Rectal smooth muscle tissue (tissue), 1 donor: ENCODE measurements at regions not wholly inside any gene's neighbourhood (a gene's known extent, or its start where the extent isn't known, plus 50 kb on each side); places are given as distances from the start of the nearest gene placed in this dataset.
"Not testable (repeated sequence)": the region's sequence is repeated elsewhere in the genome, so short reads cannot be mapped to it uniquely, and the experiment has no call there.

Source experiments
- H3K27ac ChIP-seq: one replicate; pipeline ENCODE4 v1.7.0; 2013; ENCODE audit warnings: low read depth, low read length, inconsistent platforms
- H3K27me3 ChIP-seq: one replicate; pipeline ENCODE4 v1.7.0; 2013; ENCODE audit warnings: low read length; ENCODE audit not compliant: control insufficient read depth, insufficient read depth
- H3K36me3 ChIP-seq: one replicate; pipeline ENCODE4 v1.7.0; 2013; ENCODE audit warnings: low read length; ENCODE audit not compliant: control insufficient read depth, insufficient read depth
- H3K4me1 ChIP-seq: one replicate; pipeline ENCODE4 v1.7.0; 2013; ENCODE audit warnings: low read length; ENCODE audit not compliant: control insufficient read depth, insufficient read depth
- H3K4me3 ChIP-seq: one replicate; pipeline ENCODE4 v1.7.0; 2013; ENCODE audit warnings: low read length
- H3K9ac ChIP-seq: one replicate; pipeline ENCODE4 v1.7.0; 2013; ENCODE audit warnings: low read length

- Histone ChIP-seq H3K9ac (no peak overlapping the region), H3K4me1 (no peaks in the 10 kb centered on the region), H3K36me3 (no peaks in the 10 kb centered on the region), H3K4me3 (no peak overlapping the region), H3K27me3 (no peaks in the 10 kb centered on the region), H3K27ac (no peak overlapping the region)
Measured at GRCh38 chr4:188428935-188429334, 289.7 kb downstream of the TRIML1 start.

GRCh38 chr4:188429965-188430364, 290.7 kb downstream of the TRIML1 start:
- H3K9ac ChIP-seq: no peak overlapping the region
- H3K36me3 ChIP-seq: no peaks in the 10 kb centered on the region
- H3K4me1 ChIP-seq: no peaks in the 10 kb centered on the region
- no peaks in the 10 kb centered on the region for H3K27me3 ChIP-seq
- no peak overlapping the region for H3K4me3 ChIP-seq
- no peak overlapping the region for H3K27ac ChIP-seq

DNA sequence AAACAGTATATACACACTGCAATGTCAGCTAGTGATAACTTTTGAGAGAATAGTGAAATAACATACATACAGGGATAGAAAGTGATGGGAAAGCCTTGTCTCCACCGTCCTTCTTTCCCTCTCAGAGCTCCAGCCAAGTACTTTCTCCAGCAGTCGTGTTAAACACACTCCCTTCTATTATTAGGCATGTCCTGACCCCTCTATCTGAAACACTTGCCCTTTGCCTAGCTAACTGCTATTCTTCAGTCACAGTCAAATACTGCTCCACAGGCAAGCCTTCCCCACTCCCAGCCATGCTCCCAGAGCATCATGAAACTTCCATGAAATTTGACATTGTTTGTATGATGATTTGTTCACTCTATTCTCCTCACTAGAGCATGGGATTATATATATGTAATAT, 291.1 kb downstream of the TRIML1 start:
- H3K36me3 ChIP-seq: no peaks in the 10 kb centered on the region

GRCh38 chr4:188432328-188432727, 293.1 kb downstream of the TRIML1 start:
- Histone ChIP-seq H3K27me3 (no peaks in the 10 kb centered on the region), H3K36me3 (no peaks in the 10 kb centered on the region), H3K4me3 (no peak overlapping the region), H3K4me1 (no peaks in the 10 kb centered on the region), H3K27ac (no peak overlapping the region), H3K9ac (no peak overlapping the region)

More for the DNA sequence above, 291.1 kb downstream of the TRIML1 start:
- no peaks in the 10 kb centered on the region for H3K4me1 ChIP-seq
- no peak overlapping the region for H3K9ac ChIP-seq
- H3K27me3 ChIP-seq: no peaks in the 10 kb centered on the region
- no peak overlapping the region for H3K27ac ChIP-seq
- H3K4me3 ChIP-seq: no peak overlapping the region

GRCh38 chr4:188433741-188434315, 294.6 kb downstream of the TRIML1 start:
- Histone ChIP-seq H3K27me3 (no peaks in the 10 kb centered on the region), H3K36me3 (no peaks in the 10 kb centered on the region), H3K27ac (no peak overlapping the region), H3K4me1 (no peaks in the 10 kb centered on the region), H3K9ac (no peak overlapping the region), H3K4me3 (no peak overlapping the region)

GRCh38 chr4:188434643-188435042, 295.4 kb downstream of the TRIML1 start:
- Histone ChIP-seq H3K27ac (no peak overlapping the region), H3K27me3 (no peaks in the 10 kb centered on the region), H3K36me3 (no peaks in the 10 kb centered on the region), H3K4me3 (no peak overlapping the region), H3K4me1 (no peaks in the 10 kb centered on the region), H3K9ac (no peak overlapping the region)

DNA sequence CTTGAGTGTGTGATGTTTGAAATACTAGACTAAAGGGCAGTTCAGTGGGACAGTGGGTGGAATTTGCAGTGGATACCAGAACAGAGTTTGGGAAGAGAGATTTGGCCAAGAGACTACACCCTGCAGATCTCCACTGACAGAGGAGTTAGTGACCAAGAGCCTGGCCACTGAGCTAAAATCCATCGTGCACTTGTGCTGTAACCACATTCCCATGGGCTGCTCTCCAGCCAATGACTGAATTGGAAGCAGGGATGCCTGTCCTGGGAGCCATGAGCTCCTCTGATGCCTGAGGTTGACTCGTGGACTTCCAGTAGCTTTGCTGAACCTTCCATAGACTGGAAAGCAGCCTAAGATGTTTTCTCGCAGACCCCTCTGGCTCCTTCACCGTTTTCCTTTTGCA, 296.1 kb downstream of the TRIML1 start:
- H3K4me3 ChIP-seq: no peak overlapping the region
- no peak overlapping the region for H3K27ac ChIP-seq
- no peaks in the 10 kb centered on the region for H3K27me3 ChIP-seq
- no peak overlapping the region for H3K9ac ChIP-seq
- H3K36me3 ChIP-seq: no peaks in the 10 kb centered on the region
- no peaks in the 10 kb centered on the region for H3K4me1 ChIP-seq

GRCh38 chr4:188437535-188437934, 298.3 kb downstream of the TRIML1 start:
- Histone ChIP-seq H3K27ac (no peak overlapping the region), H3K36me3 (no peaks in the 10 kb centered on the region), H3K4me1 (no peaks in the 10 kb centered on the region), H3K27me3 (no peaks in the 10 kb centered on the region), H3K4me3 (no peak overlapping the region), H3K9ac (no peak overlapping the region)

- H3K27me3 ChIP-seq, H3K36me3 ChIP-seq, H3K27ac ChIP-seq: not testable (repeated sequence)
Measured at GRCh38 chr4:188438391-188438824, 299.2 kb downstream of the TRIML1 start.

DNA sequence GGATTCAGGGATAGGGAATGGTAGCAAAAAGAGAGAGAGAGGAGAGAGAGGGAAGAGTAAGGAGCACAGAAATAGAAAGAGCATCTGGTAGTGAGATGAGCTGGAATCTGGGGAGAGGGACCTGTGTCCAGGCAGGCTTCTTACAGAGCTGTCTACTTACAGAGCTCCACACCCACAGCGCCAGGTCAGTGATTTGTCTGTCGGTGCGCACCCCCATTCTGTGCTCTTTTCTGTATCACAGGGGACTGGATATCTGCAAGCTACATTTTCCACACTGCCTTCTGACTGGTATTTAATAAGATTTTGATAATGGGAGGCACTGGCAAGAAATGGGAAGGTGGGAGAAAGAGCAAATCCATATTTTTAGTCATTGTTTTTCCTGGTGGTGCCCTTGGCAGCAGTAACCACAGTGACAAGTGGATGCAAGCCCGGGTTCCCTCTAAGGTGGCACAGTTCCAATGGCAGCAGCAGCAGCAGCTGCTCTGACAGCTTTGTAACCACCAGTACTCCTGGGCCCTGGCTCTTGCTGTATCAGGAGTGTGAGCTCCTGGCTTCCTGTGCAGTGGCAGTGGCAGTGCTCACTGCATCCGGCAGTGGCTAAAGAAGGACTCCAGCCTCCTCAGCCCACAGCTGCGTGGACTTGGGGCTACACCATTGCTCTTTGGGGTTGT, 300.5 kb downstream of the TRIML1 start:
- Histone ChIP-seq H3K27me3 (no peaks in the 10 kb centered on the region), H3K36me3 (no peaks in the 10 kb centered on the region), H3K4me1 (no peaks in the 10 kb centered on the region), H3K4me3 (no peak overlapping the region), H3K9ac (no peak overlapping the region), H3K27ac (no peak overlapping the region)

More at GRCh38 chr4:188438391-188438824, 299.2 kb downstream of the TRIML1 start:
- not testable (repeated sequence) for H3K9ac ChIP-seq, H3K4me3 ChIP-seq, H3K4me1 ChIP-seq

GRCh38 chr4:188444500-188444899, 305.3 kb downstream of the TRIML1 start:
- Histone ChIP-seq H3K4me3 (no peak overlapping the region), H3K4me1 (no peaks in the 10 kb centered on the region), H3K27ac (no peak overlapping the region), H3K9ac (no peak overlapping the region), H3K36me3 (no peaks in the 10 kb centered on the region), H3K27me3 (no peaks in the 10 kb centered on the region)

- H3K4me3 ChIP-seq, H3K27me3 ChIP-seq, H3K27ac ChIP-seq, H3K36me3 ChIP-seq, H3K4me1 ChIP-seq, H3K9ac ChIP-seq: not testable (repeated sequence)
Measured at GRCh38 chr4:188448996-188449395, 309.8 kb downstream of the TRIML1 start.

DNA sequence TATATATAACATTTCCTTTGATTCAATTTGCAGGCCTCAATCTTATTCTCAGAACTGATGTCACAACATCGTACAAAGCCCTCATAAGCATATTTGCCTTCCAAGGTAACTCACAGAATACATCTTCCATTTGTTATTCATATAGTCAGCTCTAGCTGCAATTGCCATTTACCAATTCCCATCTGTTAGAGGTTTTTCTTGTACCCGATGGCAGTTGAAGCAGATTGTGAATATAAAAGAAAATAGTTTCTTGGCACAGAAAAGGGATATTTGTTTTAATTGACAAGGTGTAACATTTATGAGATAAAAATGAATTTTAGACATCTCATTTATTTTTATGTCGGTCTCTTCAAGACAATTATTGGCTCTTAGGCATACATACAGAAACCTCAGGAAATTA, 311.3 kb downstream of the TRIML1 start:
- H3K27me3 ChIP-seq: no peaks in the 10 kb centered on the region
- H3K9ac ChIP-seq: no peak overlapping the region
- no peak overlapping the region for H3K4me3 ChIP-seq
- no peaks in the 10 kb centered on the region for H3K4me1 ChIP-seq
- no peaks in the 10 kb centered on the region for H3K36me3 ChIP-seq
- no peak overlapping the region for H3K27ac ChIP-seq
